GM12878 (cell line): ENCODE measurements at regions not wholly inside any gene's neighbourhood (a gene's known extent, or its start where the extent isn't known, plus 50 kb on each side); places are given as distances from the start of the nearest gene placed in this dataset.

Experiments used
- ATAC-seq: fragments of 200-7000 bp; cut with Tn5 transposase; 3 replicates; pipeline ENCODE4 v1.9.1; 2020; ENCODE audit warnings: mild to moderate bottlenecking, moderate library complexity
- BruUV-seq: library from RNA; stranded (reverse); fragments of 400-500 nt; replicated peaks from 2 replicates; lab custom pipeline; 2021; lab: Mats Ljungman, UMichigan
- CTCF ChIA-PET: fragments of 300-600 bp; sonication (Branson Sonifier 250); formaldehyde crosslinking; extraction: SDS; loops from one replicate; lab custom pipeline; 2021; ENCODE audit warnings: inconsistent platforms; lab: Yijun Ruan, JAX
- POLR2A ChIA-PET: fragments of 350-600 bp; formaldehyde crosslinking; extraction: SDS; loops from one replicate; lab custom pipeline; 2021; ENCODE audit warnings: inconsistent platforms; lab: Charles Lee
- RAD21 ChIA-PET: fragments of 300-600 bp; sonication (Branson Sonifier 250); formaldehyde crosslinking; loops from one replicate; lab custom pipeline; 2023; ENCODE audit warnings: antibody characterized with exemption; ENCODE audit not compliant: unreplicated experiment; lab: Charles Lee
- SMC1A ChIA-PET: fragments of 300-600 bp; sonication (Branson Sonifier 250); formaldehyde crosslinking; loops from one replicate; lab custom pipeline; 2023; ENCODE audit not compliant: unreplicated experiment, uncharacterized antibody; lab: Charles Lee
- DNase-seq: peaks from one replicate; pipeline ENCODE4 v3.0.0-alpha.2; 2011; ENCODE audit warnings: low read depth, low spot score
- FAIRE-seq: peaks from 3 replicates; lab custom pipeline; 2011; peaks lifted over from hg19 to GRCh38; lab: Jason Lieb, UNC
- H2AFZ ChIP-seq: 2 replicates; pipeline ENCODE4 v1.6.0; 2011; ENCODE audit warnings: low read depth, low read length, control low read depth; ENCODE audit not compliant: control insufficient read depth
- H3K27ac ChIP-seq: 2 replicates; pipeline ENCODE4 v1.5.1; 2011; ENCODE audit warnings: control low read depth; ENCODE audit not compliant: control insufficient read depth, insufficient read depth
- H3K27me3 ChIP-seq, 2 experiments: replicated peaks in 1 of 2; 2 replicates each; pipeline versions ENCODE4 v1.6.0 to v1.6.1; 2011; ENCODE audit warnings: low read length in 1 of 2; ENCODE audit not compliant: control insufficient read depth in 2 of 2, insufficient read depth in 2 of 2
- H3K36me3 ChIP-seq, 2 experiments: 2 replicates each; pipeline ENCODE4 v1.5.1; 2011; ENCODE audit warnings: low read length in 1 of 2; ENCODE audit not compliant: control insufficient read depth in 2 of 2, insufficient read depth in 2 of 2
- H3K4me1 ChIP-seq: 2 replicates; pipeline ENCODE4 v1.6.1; 2011; ENCODE audit warnings: mild to moderate bottlenecking, low read length, moderate library complexity, mixed read lengths; ENCODE audit not compliant: control insufficient read depth, insufficient read depth
- H3K4me2 ChIP-seq: 2 replicates; pipeline ENCODE4 v1.6.0; 2011; ENCODE audit warnings: control low read depth; ENCODE audit not compliant: control insufficient read depth, insufficient read depth
- H3K4me3 ChIP-seq: fragments of 200-600 bp; sonication (generic); 2 replicates; pipeline ENCODE4 v1.5.1; 2016
- H3K79me2 ChIP-seq: 2 replicates; pipeline ENCODE4 v1.6.0; 2011; ENCODE audit warnings: low read length; ENCODE audit not compliant: control insufficient read depth, insufficient read depth
- H3K9ac ChIP-seq: 2 replicates; pipeline ENCODE4 v1.8.0; 2011; ENCODE audit warnings: low read length, control low read depth, mixed read lengths; ENCODE audit not compliant: control insufficient read depth, insufficient read depth
- H3K9me3 ChIP-seq: replicated peaks from 3 replicates; pipeline ENCODE4 v1.5.1; 2011; ENCODE audit warnings: mild to moderate bottlenecking, low read length; ENCODE audit not compliant: control insufficient read depth, insufficient read depth
- H4K20me1 ChIP-seq: 2 replicates; pipeline ENCODE4 v1.6.0; 2011; ENCODE audit not compliant: control insufficient read depth, insufficient read depth
- BACH1 ChIP-seq: fragments of 450-650 bp; IDR thresholded peaks from 2 replicates; pipeline ENCODE4 v1.6.1; 2017; ENCODE audit warnings: mild to moderate bottlenecking, borderline replicate concordance
- BMI1 ChIP-seq: fragments of 450-650 bp; IDR thresholded peaks from 2 replicates; pipeline ENCODE4 v1.6.1; 2016; ENCODE audit warnings: mild to moderate bottlenecking, moderate library complexity, borderline replicate concordance
- ESRRA ChIP-seq: IDR thresholded peaks from 2 replicates; pipeline ENCODE4 v1.6.1; 2012; ENCODE audit warnings: mild to moderate bottlenecking, low read length, improper control_type of control experiment
- EZH2 ChIP-seq: IDR thresholded peaks from 2 replicates; pipeline ENCODE4 v1.6.1; 2012; ENCODE audit warnings: low read depth, mild to moderate bottlenecking, control low read depth, inconsistent platforms, low read length, borderline replicate concordance; ENCODE audit not compliant: control insufficient read depth
- HDAC6 ChIP-seq: fragments of 200-600 bp; sonication (generic); IDR thresholded peaks from one replicate; pipeline ENCODE4 v1.8.0; 2017; ENCODE audit warnings: antibody characterized with exemption; ENCODE audit not compliant: unreplicated experiment
- KDM1A ChIP-seq: fragments of 200-600 bp; sonication (generic); IDR thresholded peaks from 2 replicates; pipeline ENCODE4 v1.6.1; 2016; ENCODE audit warnings: borderline replicate concordance
- MTA3 ChIP-seq: IDR thresholded peaks from 2 replicates; pipeline ENCODE4 v1.6.1; 2012; ENCODE audit warnings: low read length, inconsistent platforms, borderline replicate concordance
- NFYA ChIP-seq: IDR thresholded peaks from 2 replicates; pipeline ENCODE4 v1.6.1; 2011; ENCODE audit warnings: low read depth, mild to moderate bottlenecking, low read length, improper control_type of control experiment, borderline replicate concordance
- NR2F1 ChIP-seq: fragments of 450-650 bp; conservative IDR thresholded peaks from 2 replicates; pipeline ENCODE4 v1.6.1; 2017; ENCODE audit warnings: mild to moderate bottlenecking
- PAX5 ChIP-seq: IDR thresholded peaks from 2 replicates; pipeline ENCODE4 v1.6.1; 2011; ENCODE audit warnings: low read depth, low read length, borderline replicate concordance
- SMAD1 ChIP-seq: fragments of 450-650 bp; IDR thresholded peaks from 2 replicates; pipeline ENCODE4 v1.6.1; 2018; ENCODE audit warnings: mild to moderate bottlenecking, low read depth; ENCODE audit not compliant: partially characterized antibody
- SUPT20H ChIP-seq: IDR thresholded peaks from 2 replicates; pipeline ENCODE4 v1.6.1; 2011; ENCODE audit warnings: low read depth, mild to moderate bottlenecking, low read length, moderate library complexity, borderline replicate concordance; ENCODE audit not compliant: control insufficient read depth
- TBL1XR1 ChIP-seq: IDR thresholded peaks from 2 replicates; pipeline ENCODE4 v1.6.1; 2012; ENCODE audit warnings: low read depth, low read length, improper control_type of control experiment
- in situ Hi-C: fragments of 300-500 bp; cut with MboI; formaldehyde crosslinking; loops from 9 replicates; pipeline ENCODE4 v1.14.3; 2018; ENCODE audit warnings: mixed read lengths
- intact Hi-C: fragments of 100-400 bp; cut with micrococcal nuclease; formaldehyde crosslinking; loops from one replicate; pipeline ENCODE4 v1.14.2; 2022; ENCODE audit not compliant: unreplicated experiment
- TF ChIP-seq, protein P1 (sequence below), 3 experiments: IDR thresholded peaks in 2 of 3; conservative IDR thresholded peaks in 1 of 3; 2 replicates each; pipeline ENCODE4 v1.5.1; 2011; ENCODE audit warnings: low read depth in 3 of 3, low read length in 3 of 3, mild to moderate bottlenecking in 3 of 3, control low read depth in 2 of 3, moderate library complexity in 2 of 3, inconsistent platforms in 1 of 3, mixed read lengths in 1 of 3; ENCODE audit not compliant: control insufficient read depth in 2 of 3, insufficient read depth in 1 of 3; ENCODE audit errors: extremely low read depth in 1 of 3
- TF ChIP-seq, protein P2 (sequence below): IDR thresholded peaks from 2 replicates; pipeline ENCODE4 v1.6.1; 2011; ENCODE audit warnings: low read depth, low read length, improper control_type of control experiment, borderline replicate concordance

GRCh38 chr3:30185872-30186271 is 420.5 kb upstream of the TGFBR2 start:
- no TSS peak for BruUV-seq
- Histone ChIP-seq H3K27ac (no peak overlapping the region), H3K79me2 (no peaks in the 10 kb centered on the region), H4K20me1 (no peaks in the 10 kb centered on the region), H3K36me3 (no peaks in the 10 kb centered on the region), H3K4me3 (no peak overlapping the region), H3K4me1 (no peaks in the 10 kb centered on the region), H3K27me3 (no peaks in the 10 kb centered on the region), H2AFZ (no peak overlapping the region), H3K9me3 (no peaks in the 10 kb centered on the region), H3K9ac (no peak overlapping the region), H3K4me2 (no peak overlapping the region)
- ChIA-PET RAD21 (no interaction called here), SMC1A (interaction anchor here (2.4 kb wide), 1 partner anchor 12 kb away, joined by 7 read pairs; no protein-coding TSS in a partner anchor), POLR2A (no interaction called here), CTCF (interaction anchor here (5.2 kb wide), 1 partner anchor 13 kb away, joined by 31 read pairs; no protein-coding TSS in a partner anchor)
- no peak for DNase-seq
- TF ChIP-seq NR2F1 (no peak), KDM1A (no peak), BMI1 (no peak), TBL1XR1 (no peak), NFYA (no peak), BACH1 (no peak), MTA3 (no peak), EZH2 (no peak), ESRRA (no peak), SMAD1 (no peak), SUPT20H (no peak), PAX5 (no peak), HDAC6 (no peak)
- TF ChIP-seq, protein P1, sequence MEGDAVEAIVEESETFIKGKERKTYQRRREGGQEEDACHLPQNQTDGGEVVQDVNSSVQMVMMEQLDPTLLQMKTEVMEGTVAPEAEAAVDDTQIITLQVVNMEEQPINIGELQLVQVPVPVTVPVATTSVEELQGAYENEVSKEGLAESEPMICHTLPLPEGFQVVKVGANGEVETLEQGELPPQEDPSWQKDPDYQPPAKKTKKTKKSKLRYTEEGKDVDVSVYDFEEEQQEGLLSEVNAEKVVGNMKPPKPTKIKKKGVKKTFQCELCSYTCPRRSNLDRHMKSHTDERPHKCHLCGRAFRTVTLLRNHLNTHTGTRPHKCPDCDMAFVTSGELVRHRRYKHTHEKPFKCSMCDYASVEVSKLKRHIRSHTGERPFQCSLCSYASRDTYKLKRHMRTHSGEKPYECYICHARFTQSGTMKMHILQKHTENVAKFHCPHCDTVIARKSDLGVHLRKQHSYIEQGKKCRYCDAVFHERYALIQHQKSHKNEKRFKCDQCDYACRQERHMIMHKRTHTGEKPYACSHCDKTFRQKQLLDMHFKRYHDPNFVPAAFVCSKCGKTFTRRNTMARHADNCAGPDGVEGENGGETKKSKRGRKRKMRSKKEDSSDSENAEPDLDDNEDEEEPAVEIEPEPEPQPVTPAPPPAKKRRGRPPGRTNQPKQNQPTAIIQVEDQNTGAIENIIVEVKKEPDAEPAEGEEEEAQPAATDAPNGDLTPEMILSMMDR (IDR thresholded peaks at IDR 0.05 in 2 of 3, conservative IDR thresholded peaks at IDR 0.05 in 1 of 3; ENCODE audit: control insufficient read depth in 2 of 3, extremely low read depth in 1 of 3, insufficient read depth in 1 of 3, low read depth in 3 of 3, low read length in 3 of 3) = no peak
- TF ChIP-seq, protein P2, sequence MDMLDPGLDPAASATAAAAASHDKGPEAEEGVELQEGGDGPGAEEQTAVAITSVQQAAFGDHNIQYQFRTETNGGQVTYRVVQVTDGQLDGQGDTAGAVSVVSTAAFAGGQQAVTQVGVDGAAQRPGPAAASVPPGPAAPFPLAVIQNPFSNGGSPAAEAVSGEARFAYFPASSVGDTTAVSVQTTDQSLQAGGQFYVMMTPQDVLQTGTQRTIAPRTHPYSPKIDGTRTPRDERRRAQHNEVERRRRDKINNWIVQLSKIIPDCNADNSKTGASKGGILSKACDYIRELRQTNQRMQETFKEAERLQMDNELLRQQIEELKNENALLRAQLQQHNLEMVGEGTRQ = no peak
- in situ Hi-C loops = loop anchor here (25.0 kb wide), 1 partner anchor 1274 kb away; no protein-coding TSS in a partner anchor
- FAIRE-seq = no peak
- intact Hi-C loops = no loop called here
- ATAC-seq = no peak
